Body of pancreas (tissue), 4 donors: ENCODE measurements at regions not wholly inside any gene's neighbourhood (a gene's known extent, or its start where the extent isn't known, plus 50 kb on each side); places are given as distances from the start of the nearest gene placed in this dataset.

Experiments used
- CTCF ChIP-seq, 7 experiments: fragments of 450-650 bp in 4 of 7; fragments of 200-600 bp in 3 of 7; sonication (generic) in 3 of 7; IDR thresholded peaks; one replicate each; pipeline ENCODE4 v1.5.1; 2016 to 2019; ENCODE audit warnings: antibody characterized with exemption in 7 of 7
- POLR2A ChIP-seq, 3 donors: fragments of 450-650 bp; IDR thresholded peaks; one replicate each; pipeline ENCODE4 v1.6.1; 2016; ENCODE audit warnings: antibody characterized with exemption in 3 of 3, mild to moderate bottlenecking in 2 of 3

GRCh38 chr2:144706647-144707046 lies 186.7 kb upstream of the ZEB2 start:
- TF ChIP-seq CTCF (IDR thresholded peaks at IDR 0.05): no peak
- no peak for TF ChIP-seq POLR2A (IDR thresholded peaks at IDR 0.05)
